Neural progenitor cell (in vitro differentiated cells): ENCODE measurements at regions not wholly inside any gene's neighbourhood (a gene's known extent, or its start where the extent isn't known, plus 50 kb on each side); places are given as distances from the start of the nearest gene placed in this dataset.

ENCODE experiments used
- DNase-seq: peaks from one replicate; pipeline ENCODE4 v3.0.0-alpha.2; 2016; ENCODE audit warnings: low spot score
- H2AFZ ChIP-seq: fragments of 200-600 bp; sonication (generic); replicated peaks from 2 replicates; pipeline ENCODE4 v1.6.1; 2016; ENCODE audit warnings: antibody characterized with exemption
- H3F3A ChIP-seq: fragments of 200-600 bp; sonication (generic); 2 replicates; pipeline ENCODE4 v1.6.1; 2016; ENCODE audit warnings: antibody characterized with exemption, low read depth
- H3K27ac ChIP-seq: fragments of 200-600 bp; sonication (generic); 2 replicates; pipeline ENCODE4 v1.5.1; 2016; ENCODE audit warnings: mild to moderate bottlenecking
- H3K27me3 ChIP-seq: fragments of 200-600 bp; sonication (generic); 2 replicates; pipeline ENCODE4 v1.6.1; 2016; ENCODE audit warnings: mild to moderate bottlenecking, moderate library complexity
- H3K36me3 ChIP-seq: fragments of 200-600 bp; sonication (generic); 2 replicates; pipeline ENCODE4 v1.5.1; 2016
- H3K4me1 ChIP-seq: fragments of 200-600 bp; sonication (generic); 2 replicates; pipeline ENCODE4 v1.6.1; 2016; ENCODE audit warnings: mixed run types
- H3K4me2 ChIP-seq: fragments of 200-600 bp; sonication (generic); 2 replicates; pipeline ENCODE4 v1.6.1; 2016
- H3K4me3 ChIP-seq: fragments of 200-600 bp; sonication (generic); 2 replicates; pipeline ENCODE4 v1.5.1; 2016
- H3K79me2 ChIP-seq: fragments of 200-600 bp; sonication (generic); 2 replicates; pipeline ENCODE4 v1.6.1; 2016; ENCODE audit warnings: low read depth
- H3K9ac ChIP-seq: fragments of 200-600 bp; sonication (generic); 2 replicates; pipeline ENCODE4 v1.6.1; 2016
- H3K9me3 ChIP-seq: fragments of 200-600 bp; sonication (generic); 2 replicates; pipeline ENCODE4 v1.5.1; 2016; ENCODE audit warnings: low read depth
- H4K20me1 ChIP-seq: fragments of 200-600 bp; sonication (generic); 2 replicates; pipeline ENCODE4 v1.6.1; 2016; ENCODE audit warnings: low read depth
- H3K27ac Mint-ChIP-seq: 3 replicates; pipeline ENCODE4 v1.8.0; 2021; ENCODE audit warnings: mixed read lengths
- H3K27me3 Mint-ChIP-seq: 2 replicates; pipeline ENCODE4 v1.8.0; 2022; ENCODE audit warnings: low read depth, mild to moderate bottlenecking, inconsistent platforms, moderate library complexity, mixed read lengths; ENCODE audit not compliant: insufficient read depth
- H3K36me3 Mint-ChIP-seq: 3 replicates; pipeline ENCODE4 v1.8.0; 2021; ENCODE audit warnings: mixed read lengths
- H3K4me1 Mint-ChIP-seq: 3 replicates; pipeline ENCODE4 v1.8.0; 2021; ENCODE audit warnings: mixed read lengths
- H3K4me3 Mint-ChIP-seq: 3 replicates; pipeline ENCODE4 v1.8.0; 2021; ENCODE audit warnings: mild to moderate bottlenecking, moderate library complexity, mixed read lengths
- H3K9me3 Mint-ChIP-seq: 3 replicates; pipeline ENCODE4 v1.8.0; 2020; ENCODE audit warnings: mixed read lengths
- CTCF ChIP-seq: fragments of 200-600 bp; sonication (generic); IDR thresholded peaks from 2 replicates; pipeline ENCODE4 v1.5.1; 2017; ENCODE audit warnings: antibody characterized with exemption, mild to moderate bottlenecking
- EZH2 ChIP-seq: fragments of 200-600 bp; sonication (generic); IDR thresholded peaks from 2 replicates; pipeline ENCODE4 v1.6.1; 2017; ENCODE audit warnings: antibody characterized with exemption, mild to moderate bottlenecking, moderate library complexity
- EZH2phosphoT487 ChIP-seq: fragments of 200-600 bp; sonication (generic); IDR thresholded peaks from 2 replicates; pipeline ENCODE4 v1.6.1; 2017; ENCODE audit warnings: antibody characterized with exemption

- peaks cover 24% of the 10 kb centered on the region for H4K20me1 ChIP-seq
- H3K27me3 Mint-ChIP-seq = peaks cover 9% of the 10 kb centered on the region
Observed at GRCh38 chr17:34699181-34699580, 119.8 kb downstream of the TMEM132E start.

GRCh38 chr17:34692920-34693319, 113.5 kb downstream of the TMEM132E start:
- no peaks in the 10 kb centered on the region for H3K4me1 Mint-ChIP-seq
- no peak overlapping the region for H3K4me3 Mint-ChIP-seq
- H3K36me3 Mint-ChIP-seq = no peaks in the 10 kb centered on the region
- no peak overlapping the region for H3K4me3 ChIP-seq
- peaks cover 6% of the 10 kb centered on the region for H3K4me1 ChIP-seq
- H4K20me1 ChIP-seq = no peaks in the 10 kb centered on the region
- H3K27me3 ChIP-seq = peaks cover 90% of the 10 kb centered on the region
- no peak overlapping the region for H3K27ac Mint-ChIP-seq
- no peaks in the 10 kb centered on the region for H3F3A ChIP-seq
- H2AFZ ChIP-seq = no peak overlapping the region
- TF ChIP-seq EZH2 = no peak
- no peak for TF ChIP-seq EZH2phosphoT487
- TF ChIP-seq CTCF = no peak
- peaks cover 2% of the 10 kb centered on the region for H3K9me3 Mint-ChIP-seq
- H3K9ac ChIP-seq = no peak overlapping the region
- H3K4me2 ChIP-seq = no peak overlapping the region
- no peaks in the 10 kb centered on the region for H3K36me3 ChIP-seq
- H3K9me3 ChIP-seq = no peaks in the 10 kb centered on the region
- no peak overlapping the region for H3K27ac ChIP-seq
- peaks cover 10% of the 10 kb centered on the region for H3K27me3 Mint-ChIP-seq
- no peak for DNase-seq
- H3K79me2 ChIP-seq = no peaks in the 10 kb centered on the region

More at GRCh38 chr17:34699181-34699580, 119.8 kb downstream of the TMEM132E start:
- peak; percentile 66 for DNase-seq
- Mint-ChIP-seq H3K36me3 (no peaks in the 10 kb centered on the region), H3K4me1 (peaks cover 6% of the 10 kb centered on the region), H3K27ac (no peak overlapping the region), H3K4me3 (no peak overlapping the region), H3K9me3 (no peaks in the 10 kb centered on the region)
- Histone ChIP-seq H2AFZ (no peak overlapping the region), H3K9ac (no peak overlapping the region), H3K4me2 (peak overlapping the region; percentile 69), H3K27ac (no peak overlapping the region), H3K27me3 (peaks cover 76% of the 10 kb centered on the region), H3K4me3 (no peak overlapping the region), H3K4me1 (peaks cover 33% of the 10 kb centered on the region), H3K36me3 (no peaks in the 10 kb centered on the region), H3F3A (peaks cover 13% of the 10 kb centered on the region), H3K79me2 (no peaks in the 10 kb centered on the region), H3K9me3 (no peaks in the 10 kb centered on the region)
- TF ChIP-seq EZH2phosphoT487 = no peak
- no peak for TF ChIP-seq EZH2
- no peak for TF ChIP-seq CTCF
